ENCODE measurements at regions not wholly inside any gene's neighbourhood (a gene's known extent, or its start where the extent isn't known, plus 50 kb on each side); places are given as distances from the start of the nearest gene placed in this dataset.

- H3K27me3 ChIP-seq (ENCODE audit: control insufficient read depth in 2 of 2, insufficient read depth in 2 of 2, low read length in 2 of 2) = no peaks in the 10 kb centered on the region
- no peaks in the 10 kb centered on the region for H4K20me1 ChIP-seq (replicated peaks; ENCODE audit: control insufficient read depth, extremely low read depth, insufficient read depth, low read length)
- no peak overlapping the region for H3K9ac ChIP-seq (replicated peaks; ENCODE audit: extremely low read depth, insufficient read depth, low read length)
- TF ChIP-seq POLR2AphosphoS5 (IDR thresholded peaks at IDR 0.05; ENCODE audit: insufficient read depth, low read depth, low read length) (no peak), MYC (IDR thresholded peaks at IDR 0.05; ENCODE audit: low read depth, low read length) (no peak), POLR2A (IDR thresholded peaks at IDR 0.05; ENCODE audit: low read depth, low read length) (no peak), JUN (IDR thresholded peaks at IDR 0.05; ENCODE audit: borderline replicate concordance, insufficient read depth, insufficient read length, low read depth) (no peak), FOS (IDR thresholded peaks at IDR 0.05; ENCODE audit: borderline replicate concordance, insufficient read depth, low read length) (no peak), EZH2 (IDR thresholded peaks at IDR 0.05; ENCODE audit: borderline replicate concordance, low read depth, low read length, severe bottlenecking) (no peak), CTCF (IDR thresholded peaks at IDR 0.05; ENCODE audit: extremely low read depth in 1 of 2, insufficient read depth in 1 of 2, low read depth in 1 of 2, low read length in 2 of 2) (no peak), GATA2 (IDR thresholded peaks at IDR 0.05; ENCODE audit: insufficient read depth, insufficient read length, low read depth, low read length) (no peak)
- TF ChIP-seq, protein P1, sequence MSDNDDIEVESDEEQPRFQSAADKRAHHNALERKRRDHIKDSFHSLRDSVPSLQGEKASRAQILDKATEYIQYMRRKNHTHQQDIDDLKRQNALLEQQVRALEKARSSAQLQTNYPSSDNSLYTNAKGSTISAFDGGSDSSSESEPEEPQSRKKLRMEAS (IDR thresholded peaks at IDR 0.05; ENCODE audit: insufficient read depth, insufficient read length) = no peak
- H3K4me2 ChIP-seq (ENCODE audit: insufficient read depth, low read length) = no peak overlapping the region
- H2AFZ ChIP-seq (ENCODE audit: low read depth, low read length) = no peak overlapping the region
- POLR2A ChIA-PET = no interaction called here
- H3K36me3 ChIP-seq (ENCODE audit: control insufficient read depth in 2 of 2, extremely low read depth in 1 of 2, insufficient read depth in 2 of 2, low read length in 2 of 2) = no peaks in the 10 kb centered on the region
- CTCF ChIA-PET = no interaction called here
- no peak for DNase-seq (ENCODE audit: low read depth, low spot score)
- dilution Hi-C loops (cut with MboI; ENCODE audit: extremely low pct_ligation_motif_present, low sequenced_read_pairs) = no loop called here
- H3K4me1 ChIP-seq (ENCODE audit: control insufficient read depth, extremely low read depth, insufficient read depth, low read length) = no peaks in the 10 kb centered on the region
- H3K27ac ChIP-seq (ENCODE audit: insufficient read depth, low read depth, low read length) = no peak overlapping the region
- no peaks in the 10 kb centered on the region for H3K9me1 ChIP-seq (replicated peaks; ENCODE audit: control insufficient read depth, extremely low read depth, insufficient read depth, low read length)
- peaks cover 4% of the 10 kb centered on the region for H3K9me3 ChIP-seq (replicated peaks; ENCODE audit: control insufficient read depth, insufficient read depth, low read length)
- H3K4me3 ChIP-seq (replicated peaks in 1 of 3; ENCODE audit: insufficient read depth in 1 of 3, low read depth in 1 of 3, low read length in 3 of 3) = no peak overlapping the region
- no TSS peak for BruUV-seq (replicated peaks)
- intact Hi-C loops (cut with micrococcal nuclease) = no loop called here
- H3K79me2 ChIP-seq (ENCODE audit: control insufficient read depth, insufficient read depth, low read length) = no peaks in the 10 kb centered on the region
- no peak for FAIRE-seq
These were observed 68.9 kb upstream of the CELF4 start for GRCh38 chr18:37634516-37634915.

Data from endothelial cell of umbilical vein (primary cell).